ENCODE measurements at regions not wholly inside any gene's neighbourhood (a gene's known extent, or its start where the extent isn't known, plus 50 kb on each side); places are given as distances from the start of the nearest gene placed in this dataset.
"Not testable (repeated sequence)": the region's sequence is repeated elsewhere in the genome, so short reads cannot be mapped to it uniquely, and the experiment has no call there.

DNA sequence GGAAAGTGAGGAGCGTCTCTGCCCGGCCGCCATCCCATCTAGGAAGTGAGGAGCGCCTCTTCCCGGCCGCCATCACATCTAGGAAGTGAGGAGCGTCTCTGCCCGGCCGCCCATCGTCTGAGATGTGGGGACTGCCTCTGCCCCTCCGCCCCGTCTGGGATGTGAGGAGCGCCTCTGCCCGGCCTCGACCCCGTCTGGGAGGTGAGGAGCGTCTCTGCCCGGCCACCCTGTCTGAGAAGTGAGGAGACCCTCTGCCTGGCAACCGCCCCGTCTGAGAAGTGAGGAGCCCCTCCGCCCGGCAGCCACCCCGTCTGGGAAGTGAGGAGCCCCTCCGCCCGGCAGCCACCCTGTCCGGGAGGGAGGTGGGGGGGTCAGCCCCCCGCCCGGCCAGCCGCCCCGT is 70.7 kb downstream of the LSMEM1 start:
- TF ChIP-seq EZH2 (IDR thresholded peaks at IDR 0.05; ENCODE audit: low read depth) = not testable (repeated sequence)
- TF ChIP-seq, protein P1, sequence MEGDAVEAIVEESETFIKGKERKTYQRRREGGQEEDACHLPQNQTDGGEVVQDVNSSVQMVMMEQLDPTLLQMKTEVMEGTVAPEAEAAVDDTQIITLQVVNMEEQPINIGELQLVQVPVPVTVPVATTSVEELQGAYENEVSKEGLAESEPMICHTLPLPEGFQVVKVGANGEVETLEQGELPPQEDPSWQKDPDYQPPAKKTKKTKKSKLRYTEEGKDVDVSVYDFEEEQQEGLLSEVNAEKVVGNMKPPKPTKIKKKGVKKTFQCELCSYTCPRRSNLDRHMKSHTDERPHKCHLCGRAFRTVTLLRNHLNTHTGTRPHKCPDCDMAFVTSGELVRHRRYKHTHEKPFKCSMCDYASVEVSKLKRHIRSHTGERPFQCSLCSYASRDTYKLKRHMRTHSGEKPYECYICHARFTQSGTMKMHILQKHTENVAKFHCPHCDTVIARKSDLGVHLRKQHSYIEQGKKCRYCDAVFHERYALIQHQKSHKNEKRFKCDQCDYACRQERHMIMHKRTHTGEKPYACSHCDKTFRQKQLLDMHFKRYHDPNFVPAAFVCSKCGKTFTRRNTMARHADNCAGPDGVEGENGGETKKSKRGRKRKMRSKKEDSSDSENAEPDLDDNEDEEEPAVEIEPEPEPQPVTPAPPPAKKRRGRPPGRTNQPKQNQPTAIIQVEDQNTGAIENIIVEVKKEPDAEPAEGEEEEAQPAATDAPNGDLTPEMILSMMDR (conservative IDR thresholded peaks at IDR 0.05) = not testable (repeated sequence)
